ENCODE measurements at regions not wholly inside any gene's neighbourhood (a gene's known extent, or its start where the extent isn't known, plus 50 kb on each side); places are given as distances from the start of the nearest gene placed in this dataset.

GRCh38 chr3:68072062-68072461 is 417.6 kb upstream of the SUCLG2 start:
- TF ChIP-seq CTCF (IDR thresholded peaks at IDR 0.05), result no peak
- no peak for TF ChIP-seq POLR2A (IDR thresholded peaks at IDR 0.05)
- TF ChIP-seq POLR2AphosphoS5 (IDR thresholded peaks at IDR 0.05), result no peak
- TF ChIP-seq EP300 (IDR thresholded peaks at IDR 0.05), result no peak
